DMS153 treated with DMSO at 0.1 percent for 48 hours (cell line): ENCODE measurements at regions not wholly inside any gene's neighbourhood (a gene's known extent, or its start where the extent isn't known, plus 50 kb on each side); places are given as distances from the start of the nearest gene placed in this dataset.
"Not testable (repeated sequence)": the region's sequence is repeated elsewhere in the genome, so short reads cannot be mapped to it uniquely, and the experiment has no call there.

Experiments
- DNase-seq: peaks from one replicate; lab custom pipeline; 2025; ENCODE audit not compliant: unreplicated experiment; lab: John Stamatoyannopoulos, UW

GRCh38 chr13:24992946-24993345 lies 103.0 kb upstream of the PABPC3 start:
- DNase-seq: not testable (repeated sequence)

GRCh38 chr13:24995225-24995804 lies 100.6 kb upstream of the PABPC3 start:
- peak; percentile 75 for DNase-seq

- DNase-seq: no peak
Measured at GRCh38 chr13:24997367-24997967, 98.5 kb upstream of the PABPC3 start.

GRCh38 chr13:24998433-24998832 lies 97.5 kb upstream of the PABPC3 start:
- DNase-seq: no peak

GRCh38 chr13:25001476-25002206 lies 94.3 kb upstream of the PABPC3 start:
- no peak for DNase-seq

GRCh38 chr13:25002311-25002710 lies 93.6 kb upstream of the PABPC3 start:
- DNase-seq: not testable (repeated sequence)

- DNase-seq: not testable (repeated sequence)
Measured at GRCh38 chr13:25004489-25004888, 91.4 kb upstream of the PABPC3 start.

- DNase-seq: peak; percentile 34
Measured at GRCh38 chr13:25005050-25005497, 90.9 kb upstream of the PABPC3 start.

- not testable (repeated sequence) for DNase-seq
Measured at GRCh38 chr13:25007389-25007788, 88.5 kb upstream of the PABPC3 start.

- DNase-seq: not testable (repeated sequence)
Measured at GRCh38 chr13:25014398-25014973, 81.5 kb upstream of the PABPC3 start.

GRCh38 chr13:25017176-25017575 lies 78.8 kb upstream of the PABPC3 start:
- not testable (repeated sequence) for DNase-seq

- peak; percentile 23 for DNase-seq
Measured at GRCh38 chr13:25017808-25018728, 77.9 kb upstream of the PABPC3 start.

- no peak for DNase-seq
Measured at GRCh38 chr13:25018729-25019115, 77.2 kb upstream of the PABPC3 start.

GRCh38 chr13:25019741-25020140 lies 76.2 kb upstream of the PABPC3 start:
- DNase-seq: not testable (repeated sequence)

- no peak for DNase-seq
Measured at GRCh38 chr13:25024175-25024574, 71.8 kb upstream of the PABPC3 start.

- no peak for DNase-seq
Measured at GRCh38 chr13:25032160-25032559, 63.8 kb upstream of the PABPC3 start.

GRCh38 chr13:25034173-25034572 lies 61.8 kb upstream of the PABPC3 start:
- no peak for DNase-seq

GRCh38 chr13:25037057-25037813 lies 58.7 kb upstream of the PABPC3 start:
- DNase-seq: peak; percentile 45

- DNase-seq: no peak
Measured at GRCh38 chr13:25042151-25042865, 53.6 kb upstream of the PABPC3 start.
